Femur (tissue), 1 donor: ENCODE measurements at regions not wholly inside any gene's neighbourhood (a gene's known extent, or its start where the extent isn't known, plus 50 kb on each side); places are given as distances from the start of the nearest gene placed in this dataset.

ENCODE experiments used
- DNase-seq: peaks from one replicate; pipeline ENCODE4 v3.0.0-alpha.2; 2017

- DNase-seq = no peak
Observed at GRCh38 chr13:63436325-63436668, 2020.6 kb upstream of the PCDH20 start.

- no peak for DNase-seq
Observed at GRCh38 chr13:63435667-63436324, 2020.1 kb upstream of the PCDH20 start.

GRCh38 chr13:63433546-63434150, 2018.0 kb upstream of the PCDH20 start:
- DNase-seq = no peak

GRCh38 chr13:63427170-63427569, 2011.5 kb upstream of the PCDH20 start:
- DNase-seq = no peak

GRCh38 chr13:63425131-63425530, 2009.5 kb upstream of the PCDH20 start:
- DNase-seq = no peak

GRCh38 chr13:63421123-63421522, 2005.5 kb upstream of the PCDH20 start:
- DNase-seq = no peak

- no peak for DNase-seq
Observed at GRCh38 chr13:63420685-63421084, 2005.0 kb upstream of the PCDH20 start.

GRCh38 chr13:63414247-63414646, 1998.6 kb upstream of the PCDH20 start:
- DNase-seq = no peak

- DNase-seq = no peak
Observed at GRCh38 chr13:63409791-63410351, 1994.2 kb upstream of the PCDH20 start.

- DNase-seq = no peak
Observed at GRCh38 chr13:63408331-63409189, 1992.9 kb upstream of the PCDH20 start.

- no peak for DNase-seq
Observed at GRCh38 chr13:63403733-63404132, 1988.1 kb upstream of the PCDH20 start.

GRCh38 chr13:63396746-63397145, 1981.1 kb upstream of the PCDH20 start:
- DNase-seq = no peak

GRCh38 chr13:63393112-63393511, 1977.5 kb upstream of the PCDH20 start:
- DNase-seq = no peak

GRCh38 chr13:63389756-63390155, 1974.1 kb upstream of the PCDH20 start:
- DNase-seq = no peak

GRCh38 chr13:63381078-63381859, 1965.6 kb upstream of the PCDH20 start:
- no peak for DNase-seq

- no peak for DNase-seq
Observed at GRCh38 chr13:63377986-63378385, 1962.3 kb upstream of the PCDH20 start.

GRCh38 chr13:63370101-63370500, 1954.5 kb upstream of the PCDH20 start:
- no peak for DNase-seq

- DNase-seq = no peak
Observed at GRCh38 chr13:63367522-63368198, 1952.0 kb upstream of the PCDH20 start.

- DNase-seq = no peak
Observed at GRCh38 chr13:63364159-63364558, 1948.5 kb upstream of the PCDH20 start.

GRCh38 chr13:63351533-63351932, 1935.9 kb upstream of the PCDH20 start:
- DNase-seq = no peak

GRCh38 chr13:63351081-63351480, 1935.4 kb upstream of the PCDH20 start:
- DNase-seq = no peak

- no peak for DNase-seq
Observed at GRCh38 chr13:63345835-63346234, 1930.2 kb upstream of the PCDH20 start.
